Body of pancreas (tissue), 4 donors: ENCODE measurements at regions not wholly inside any gene's neighbourhood (a gene's known extent, or its start where the extent isn't known, plus 50 kb on each side); places are given as distances from the start of the nearest gene placed in this dataset.

ENCODE experiments used
- ATAC-seq: fragments of 150-250 bp; one replicate; pipeline ENCODE4 v1.9.1; 2016
- DNase-seq, 4 donors: peaks; one replicate each; pipeline ENCODE4 v3.0.0-alpha.2; 2019
- H3K27ac ChIP-seq, 4 donors: fragments of 200-600 bp; sonication (generic); 1 replicate in 3 of 4; 2 replicates in 1 of 4; pipeline versions ENCODE4 v1.5.1 to v1.6.1; 2016 to 2019; ENCODE audit warnings: mild to moderate bottlenecking in 1 of 4, mixed read lengths in 1 of 4, moderate library complexity in 1 of 4
- H3K27me3 ChIP-seq, 2 donors: fragments of 200-600 bp; sonication (generic); one replicate each; pipeline ENCODE4 v1.6.0; 2016; ENCODE audit warnings: mild to moderate bottlenecking in 1 of 2
- H3K36me3 ChIP-seq, 2 donors: fragments of 200-600 bp; sonication (generic); replicated peaks in 1 of 2; 2 replicates each; pipeline ENCODE4 v1.5.1; 2016; ENCODE audit warnings: low read depth in 2 of 2; ENCODE audit not compliant: insufficient read depth in 1 of 2
- H3K4me1 ChIP-seq: fragments of 200-600 bp; sonication (generic); one replicate; pipeline ENCODE4 v1.6.0; 2016
- H3K4me3 ChIP-seq, 2 donors: fragments of 200-600 bp; sonication (generic); 1 replicate in 1 of 2; 2 replicates in 1 of 2; pipeline ENCODE4 v1.5.1; 2016 to 2019
- H3K9me3 ChIP-seq, 3 donors: fragments of 200-600 bp; sonication (generic); 1 replicate in 2 of 3; 2 replicates in 1 of 3; pipeline ENCODE4 v1.5.1; 2016
- CTCF ChIP-seq, 7 experiments: fragments of 450-650 bp in 4 of 7; fragments of 200-600 bp in 3 of 7; sonication (generic) in 3 of 7; IDR thresholded peaks; one replicate each; pipeline ENCODE4 v1.5.1; 2016 to 2019; ENCODE audit warnings: antibody characterized with exemption in 7 of 7
- POLR2A ChIP-seq, 3 donors: fragments of 450-650 bp; IDR thresholded peaks; one replicate each; pipeline ENCODE4 v1.6.1; 2016; ENCODE audit warnings: antibody characterized with exemption in 3 of 3, mild to moderate bottlenecking in 2 of 3
- WGBS, 2 donors: methylation state at CpG; one replicate each; pipeline ENCODE4 v1.1.5; 2017; 5-methylcytosine and 5-hydroxymethylcytosine counted together
- intact Hi-C: fragments of 100-400 bp; cut with DNase I; formaldehyde crosslinking; loops from one replicate; pipeline ENCODE4 v1.15.1; 2023

- H3K27me3 ChIP-seq: no peaks in the 10 kb centered on the region
- ATAC-seq (no peak), DNase-seq (peak in 1 of 4 donors; percentile 4)
- H3K36me3 ChIP-seq: peaks cover 0 to 2% of the 10 kb centered on the region in 2 donors
- no peak overlapping the region for H3K4me3 ChIP-seq
- intact Hi-C loops: loop anchor here (10.0 kb wide), 1 partner anchor 400 kb away; no protein-coding TSS in a partner anchor
- peaks cover 6% of the 10 kb centered on the region for H3K4me1 ChIP-seq
- TF ChIP-seq CTCF (IDR thresholded peaks at IDR 0.05) (no peak), POLR2A (IDR thresholded peaks at IDR 0.05) (no peak)
- H3K27ac ChIP-seq: no peak overlapping the region
- WGBS, 2 donors: 78 to 83% methylated on average over 13 of the region's 13 CpGs
- no peaks in the 10 kb centered on the region for H3K9me3 ChIP-seq
These were observed 145.3 kb downstream of the CRYBB2 start for GRCh38 chr22:25364736-25365241.

DNA sequence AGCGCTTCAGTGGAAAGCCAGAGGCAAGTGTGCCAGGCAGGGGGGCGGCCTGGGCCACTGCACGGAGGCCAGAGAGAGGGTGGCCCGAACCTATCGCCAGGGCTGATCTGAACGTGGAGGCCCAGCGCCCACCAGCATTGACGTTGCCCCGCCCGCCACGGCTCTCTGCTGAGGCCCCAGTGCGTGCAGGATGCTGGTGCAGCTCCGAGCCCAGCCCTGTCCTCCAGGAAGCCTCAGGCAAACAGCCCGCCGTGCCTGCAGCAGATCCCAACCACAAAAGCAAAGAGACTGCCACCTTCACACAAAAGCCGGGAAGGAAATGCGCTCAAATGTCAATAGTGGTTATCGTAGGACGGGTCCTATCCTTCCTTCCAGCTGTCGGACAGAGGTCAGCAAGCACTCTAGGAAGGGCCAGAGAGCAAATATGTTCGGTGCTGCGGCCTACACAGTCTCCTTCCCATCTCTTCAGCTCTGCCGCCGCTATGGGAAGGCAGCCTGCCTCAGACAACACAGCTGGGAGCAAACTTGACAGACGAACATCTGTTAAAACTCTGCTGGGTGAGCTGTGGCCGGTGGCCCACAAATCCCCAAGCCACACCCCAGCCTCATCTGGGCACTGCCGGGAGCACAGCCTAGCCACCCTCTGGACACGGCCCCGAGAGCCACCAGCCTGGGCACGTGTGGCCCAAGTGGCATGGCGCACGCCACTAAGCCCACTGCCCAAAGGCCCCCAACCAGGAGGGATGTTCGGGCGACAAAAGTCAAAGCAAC is 146.2 kb downstream of the CRYBB2 start:
- 77 to 86% methylated on average over 19 to 34 of the region's 34 CpGs for WGBS, 2 donors
- no peak for DNase-seq
- Histone ChIP-seq H3K9me3 (no peaks in the 10 kb centered on the region), H3K36me3 (no peaks in the 10 kb centered on the region), H3K4me1 (peaks cover 6% of the 10 kb centered on the region), H3K27ac (no peak overlapping the region), H3K27me3 (no peaks in the 10 kb centered on the region), H3K4me3 (no peak overlapping the region)
- TF ChIP-seq CTCF (IDR thresholded peaks at IDR 0.05) (no peak), POLR2A (IDR thresholded peaks at IDR 0.05) (no peak)
- ATAC-seq: no peak
- intact Hi-C loops: loop anchor here (10.0 kb wide), 1 partner anchor 399 kb away; no protein-coding TSS in a partner anchor

DNA sequence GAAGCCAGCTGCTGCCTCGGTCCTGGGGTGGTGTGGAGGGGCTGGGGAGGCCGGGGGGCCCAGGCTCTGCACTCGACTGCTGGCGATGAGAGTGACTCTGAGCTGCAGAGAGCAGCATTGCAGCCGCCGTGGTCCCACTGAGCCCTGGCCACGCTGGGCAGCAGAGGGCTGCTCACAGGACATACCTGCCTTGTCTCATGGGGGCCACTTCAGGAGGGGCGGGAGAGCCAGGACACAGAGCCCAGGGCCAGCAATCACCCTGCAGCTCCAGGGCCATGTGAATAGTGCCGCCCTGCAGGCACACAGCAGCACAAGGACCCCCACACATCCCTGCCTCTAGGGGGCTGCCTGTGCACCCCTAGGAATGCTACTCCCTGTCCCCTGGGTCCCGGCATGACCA is 147.0 kb downstream of the CRYBB2 start:
- intact Hi-C loops: loop anchor here (10.0 kb wide), 1 partner anchor 398 kb away; no protein-coding TSS in a partner anchor
- no peak for DNase-seq

DNA sequence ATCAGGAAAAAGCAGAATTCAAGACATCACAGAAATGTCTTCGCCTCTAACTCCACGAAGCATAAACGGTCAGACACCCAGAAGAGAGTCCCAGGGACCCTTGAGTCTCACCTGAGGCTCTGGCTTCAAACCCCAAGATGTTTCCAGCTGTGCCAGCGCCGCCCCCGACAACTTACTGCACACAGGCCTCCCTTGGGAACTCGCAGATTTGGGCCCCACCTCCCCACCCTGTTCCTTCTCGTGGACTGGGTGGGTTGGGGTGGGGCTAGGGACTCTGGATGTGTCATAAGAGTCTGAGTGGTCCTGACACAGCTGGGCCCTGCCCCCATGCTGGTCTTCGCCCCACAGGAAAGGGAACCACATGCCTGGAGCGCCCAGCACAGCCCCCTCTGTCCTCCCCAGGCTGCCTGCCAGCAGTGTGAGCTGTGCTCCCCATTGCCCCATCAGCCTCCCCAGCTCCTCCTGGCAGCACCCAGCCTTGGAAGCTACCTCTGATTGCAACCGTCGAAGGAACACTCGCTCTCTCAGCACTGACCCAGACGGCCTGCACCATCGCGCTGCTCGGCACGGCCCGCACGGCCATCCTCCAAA is 147.5 kb downstream of the CRYBB2 start:
- TF ChIP-seq POLR2A (IDR thresholded peaks at IDR 0.05): no peak
- TF ChIP-seq CTCF (IDR thresholded peaks at IDR 0.05): no peak
- Histone ChIP-seq H3K27ac (no peak overlapping the region), H3K4me1 (peaks cover 6% of the 10 kb centered on the region), H3K9me3 (no peaks in the 10 kb centered on the region), H3K27me3 (no peaks in the 10 kb centered on the region), H3K36me3 (no peaks in the 10 kb centered on the region), H3K4me3 (no peak overlapping the region)
- WGBS, 2 donors: 70 to 86% methylated on average over 2 to 20 of the region's 20 CpGs
- ATAC-seq: no peak
- intact Hi-C loops: loop anchor here (10.0 kb wide), 1 partner anchor 398 kb away; no protein-coding TSS in a partner anchor
- DNase-seq: no peak

More for the DNA sequence above, 147.0 kb downstream of the CRYBB2 start:
- H3K4me3 ChIP-seq: no peak overlapping the region
- H3K27ac ChIP-seq: no peak overlapping the region
- H3K27me3 ChIP-seq: no peaks in the 10 kb centered on the region
- no peaks in the 10 kb centered on the region for H3K36me3 ChIP-seq
- no peak for TF ChIP-seq CTCF (IDR thresholded peaks at IDR 0.05)
- no peak for TF ChIP-seq POLR2A (IDR thresholded peaks at IDR 0.05)
- no peak for ATAC-seq
- peaks cover 6% of the 10 kb centered on the region for H3K4me1 ChIP-seq
- H3K9me3 ChIP-seq: no peaks in the 10 kb centered on the region
- WGBS, 2 donors: 92 to 100% methylated on average over 1 to 9 of the region's 10 CpGs
